ENCODE measurements at regions not wholly inside any gene's neighbourhood (a gene's known extent, or its start where the extent isn't known, plus 50 kb on each side); places are given as distances from the start of the nearest gene placed in this dataset.

DNA sequence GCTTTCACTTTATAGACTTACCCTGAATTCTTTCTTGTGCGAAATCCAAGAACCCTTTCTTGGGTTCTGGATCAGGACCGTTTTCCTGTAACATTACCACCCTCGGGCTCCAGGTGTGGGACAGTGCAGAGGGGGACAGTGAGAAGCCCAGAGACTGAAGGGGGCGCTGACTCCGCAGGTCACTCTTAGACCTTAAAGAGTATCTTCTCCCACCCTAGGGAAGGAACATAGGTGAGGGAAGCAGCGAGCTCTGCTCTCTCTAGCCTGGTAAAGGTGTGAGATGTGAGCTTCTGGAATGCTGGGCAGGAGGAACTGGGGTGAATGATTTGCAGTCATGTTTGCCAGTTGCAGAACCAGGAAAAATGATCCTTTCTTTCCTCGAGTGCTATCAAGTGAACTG lies 80.8 kb upstream of the ZNF507 start:
- no peak overlapping the region for H3K4me3 Mint-ChIP-seq
- no peaks in the 10 kb centered on the region for H3K36me3 Mint-ChIP-seq (ENCODE audit: low read depth)
- H3K4me1 Mint-ChIP-seq (ENCODE audit: low read depth), result no peaks in the 10 kb centered on the region
- no peaks in the 10 kb centered on the region for H3K9me3 Mint-ChIP-seq
- no peak overlapping the region for H3K27ac Mint-ChIP-seq
- peaks cover 20% of the 10 kb centered on the region for H3K27me3 Mint-ChIP-seq

- H3K4me1 Mint-ChIP-seq (ENCODE audit: low read depth), result no peaks in the 10 kb centered on the region
- H3K4me3 Mint-ChIP-seq, result no peak overlapping the region
- no peaks in the 10 kb centered on the region for H3K36me3 Mint-ChIP-seq (ENCODE audit: low read depth)
- H3K27ac Mint-ChIP-seq, result no peak overlapping the region
- no peaks in the 10 kb centered on the region for H3K9me3 Mint-ChIP-seq
- peaks cover 23% of the 10 kb centered on the region for H3K27me3 Mint-ChIP-seq
Measured at GRCh38 chr19:32265995-32266394, 79.4 kb upstream of the ZNF507 start.

DNA sequence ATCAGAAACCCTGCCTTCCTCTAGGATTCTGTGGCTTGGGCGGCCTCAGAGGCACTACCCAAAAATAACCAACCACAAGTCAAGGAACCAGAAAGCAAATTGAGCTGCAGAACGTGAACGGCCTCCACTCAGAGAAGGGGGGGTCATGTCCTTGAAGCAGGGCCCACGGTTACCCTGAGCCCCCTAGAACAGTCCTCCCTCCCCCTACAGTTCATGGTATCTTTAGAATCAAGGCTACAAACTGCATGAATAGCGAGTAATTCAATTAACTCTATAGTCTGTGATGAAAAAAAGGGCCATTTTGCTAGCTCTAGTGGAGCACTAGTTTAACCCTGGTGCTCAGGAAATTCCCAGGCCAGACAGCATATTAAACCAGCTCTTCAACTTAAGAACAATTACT lies 79.0 kb upstream of the ZNF507 start:
- H3K27me3 Mint-ChIP-seq, result peaks cover 23% of the 10 kb centered on the region

DNA sequence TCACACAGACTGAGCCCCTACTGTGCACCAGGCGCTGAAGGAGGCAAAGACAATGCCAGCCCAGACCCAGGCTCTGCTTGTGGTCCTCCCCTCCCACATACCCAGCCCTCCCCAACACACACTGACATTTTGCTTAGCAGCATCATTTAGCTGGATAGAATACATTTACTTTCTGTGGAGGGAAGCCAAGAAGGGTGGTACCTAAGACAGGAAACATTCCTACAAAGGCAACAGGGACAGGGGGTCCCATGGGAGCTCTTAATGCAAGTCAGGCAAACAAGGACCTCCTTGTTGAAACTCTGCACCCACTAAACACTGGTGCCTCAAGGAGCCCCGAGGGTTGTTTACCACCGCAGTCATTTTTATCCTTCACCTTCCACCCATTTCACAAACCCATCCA lies 77.0 kb upstream of the ZNF507 start:
- H3K4me1 Mint-ChIP-seq (ENCODE audit: low read depth), result no peaks in the 10 kb centered on the region
- no peaks in the 10 kb centered on the region for H3K36me3 Mint-ChIP-seq (ENCODE audit: low read depth)
- peaks cover 2% of the 10 kb centered on the region for H3K9me3 Mint-ChIP-seq
- H3K27ac Mint-ChIP-seq, result no peak overlapping the region
- H3K27me3 Mint-ChIP-seq, result peaks cover 33% of the 10 kb centered on the region
- H3K4me3 Mint-ChIP-seq, result no peak overlapping the region

More for the DNA sequence above, 79.0 kb upstream of the ZNF507 start:
- no peak overlapping the region for H3K27ac Mint-ChIP-seq
- H3K36me3 Mint-ChIP-seq (ENCODE audit: low read depth), result no peaks in the 10 kb centered on the region
- no peak overlapping the region for H3K4me3 Mint-ChIP-seq
- no peaks in the 10 kb centered on the region for H3K9me3 Mint-ChIP-seq
- no peaks in the 10 kb centered on the region for H3K4me1 Mint-ChIP-seq (ENCODE audit: low read depth)

GRCh38 chr19:32269831-32270230 lies 75.6 kb upstream of the ZNF507 start:
- Mint-ChIP-seq H3K9me3 (peaks cover 8% of the 10 kb centered on the region), H3K36me3 (ENCODE audit: low read depth) (no peaks in the 10 kb centered on the region), H3K27ac (no peak overlapping the region), H3K4me3 (no peak overlapping the region), H3K27me3 (peaks cover 38% of the 10 kb centered on the region), H3K4me1 (ENCODE audit: low read depth) (no peaks in the 10 kb centered on the region)

DNA sequence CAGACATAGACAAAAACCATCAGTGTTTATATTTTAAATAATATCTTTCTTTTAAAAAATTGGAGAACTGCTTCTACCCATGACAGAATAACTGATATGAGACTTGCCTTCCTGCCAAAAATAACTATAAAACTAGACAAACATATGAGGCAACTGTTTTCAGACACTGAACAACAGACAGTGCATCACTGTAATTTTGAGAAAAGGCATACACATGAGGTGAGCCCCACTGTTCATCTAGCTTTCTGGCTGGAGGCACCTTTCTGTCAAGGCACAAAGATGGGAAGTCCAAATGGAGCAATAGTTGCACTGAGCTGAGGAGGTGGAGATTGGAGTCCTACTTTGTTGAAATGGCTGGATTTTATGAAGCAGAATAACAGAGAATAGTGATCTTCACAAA lies 71.9 kb upstream of the ZNF507 start:
- no peak overlapping the region for H3K27ac Mint-ChIP-seq
- H3K9me3 Mint-ChIP-seq, result peaks cover 8% of the 10 kb centered on the region
- H3K4me1 Mint-ChIP-seq (ENCODE audit: low read depth), result no peaks in the 10 kb centered on the region
- H3K36me3 Mint-ChIP-seq (ENCODE audit: low read depth), result no peaks in the 10 kb centered on the region
- no peak overlapping the region for H3K4me3 Mint-ChIP-seq
- peaks cover 32% of the 10 kb centered on the region for H3K27me3 Mint-ChIP-seq

DNA sequence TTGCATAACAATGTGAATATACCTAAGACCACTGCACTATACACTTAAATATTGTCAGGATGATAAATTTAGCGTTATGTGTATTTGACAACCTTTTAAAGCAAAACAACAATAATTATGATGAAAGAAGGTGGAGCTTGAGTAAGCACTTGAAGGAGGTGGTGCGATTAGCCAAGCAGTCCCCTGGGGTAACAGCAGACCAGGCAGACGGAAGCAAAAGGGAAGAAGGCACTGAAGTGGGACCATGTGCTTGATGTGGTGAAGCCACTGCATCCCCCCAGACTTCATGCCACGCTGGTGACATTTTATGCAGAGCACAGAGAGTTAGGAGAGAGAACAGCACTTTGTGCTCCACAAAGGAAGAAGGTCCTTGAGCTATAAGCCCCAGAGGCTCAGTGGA lies 58.3 kb upstream of the ZNF507 start:
- Mint-ChIP-seq H3K4me3 (no peak overlapping the region), H3K4me1 (ENCODE audit: low read depth) (no peaks in the 10 kb centered on the region), H3K27me3 (peaks cover 31% of the 10 kb centered on the region), H3K27ac (no peak overlapping the region), H3K9me3 (no peaks in the 10 kb centered on the region), H3K36me3 (ENCODE audit: low read depth) (no peaks in the 10 kb centered on the region)

DNA sequence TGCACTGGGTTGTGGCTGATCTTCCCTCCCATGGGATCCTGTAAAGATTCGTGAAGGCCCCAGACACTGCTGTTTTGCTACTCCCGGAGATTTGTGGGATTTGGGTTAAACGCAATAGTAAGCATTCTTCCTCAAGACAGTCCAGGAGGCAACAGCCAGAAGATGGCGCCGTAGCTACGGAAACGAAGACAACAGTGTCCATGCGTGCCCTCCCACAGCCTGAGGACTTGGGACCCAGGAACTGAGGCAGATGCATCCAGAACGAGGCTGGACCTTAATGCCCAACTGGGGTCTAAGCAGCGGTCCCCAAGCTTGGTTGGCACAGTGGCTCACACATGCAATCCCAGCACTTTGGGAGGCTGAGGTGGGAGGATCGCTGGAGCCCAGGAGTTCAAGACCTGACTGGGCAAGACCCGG lies 57.6 kb upstream of the ZNF507 start:
- no peaks in the 10 kb centered on the region for H3K9me3 Mint-ChIP-seq
- H3K36me3 Mint-ChIP-seq (ENCODE audit: low read depth), result no peaks in the 10 kb centered on the region

DNA sequence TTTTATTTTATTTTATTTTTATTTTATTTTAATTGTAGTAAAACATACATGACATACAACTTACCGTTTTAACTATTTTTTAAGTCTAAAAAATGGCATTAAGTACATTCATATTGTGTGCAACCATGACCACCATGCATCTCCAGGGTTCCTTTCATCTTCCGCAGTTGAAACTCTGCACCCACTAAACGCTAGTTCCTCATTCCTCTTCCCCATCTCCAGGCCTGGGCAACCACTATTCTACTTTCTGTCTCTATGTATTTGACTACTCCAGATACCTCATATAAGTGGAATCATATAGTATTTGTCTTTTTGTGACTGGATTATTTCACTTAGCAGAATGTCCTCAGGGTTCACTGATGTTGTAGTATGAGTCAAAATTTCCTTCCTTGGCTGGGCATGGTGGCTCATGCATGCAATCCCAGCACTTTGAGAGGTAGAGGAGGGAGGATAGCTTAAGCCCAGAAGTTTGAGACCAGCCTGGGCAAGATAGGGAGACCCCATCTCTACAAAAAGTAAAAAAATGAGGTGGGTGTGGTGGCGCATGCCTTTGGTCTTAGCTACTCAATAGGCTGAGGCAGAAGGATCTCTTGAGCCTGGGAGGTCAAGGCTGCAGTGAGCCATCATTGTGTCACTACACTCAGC lies 55.7 kb upstream of the ZNF507 start:
- peaks cover 18% of the 10 kb centered on the region for H3K27me3 Mint-ChIP-seq
- H3K27ac Mint-ChIP-seq, result no peak overlapping the region
- no peaks in the 10 kb centered on the region for H3K4me1 Mint-ChIP-seq (ENCODE audit: low read depth)
- no peaks in the 10 kb centered on the region for H3K9me3 Mint-ChIP-seq
- no peaks in the 10 kb centered on the region for H3K36me3 Mint-ChIP-seq (ENCODE audit: low read depth)
- no peak overlapping the region for H3K4me3 Mint-ChIP-seq

More for the DNA sequence above, 57.6 kb upstream of the ZNF507 start:
- no peaks in the 10 kb centered on the region for H3K4me1 Mint-ChIP-seq (ENCODE audit: low read depth)
- H3K4me3 Mint-ChIP-seq, result no peak overlapping the region
- H3K27me3 Mint-ChIP-seq, result peaks cover 29% of the 10 kb centered on the region
- no peak overlapping the region for H3K27ac Mint-ChIP-seq

DNA sequence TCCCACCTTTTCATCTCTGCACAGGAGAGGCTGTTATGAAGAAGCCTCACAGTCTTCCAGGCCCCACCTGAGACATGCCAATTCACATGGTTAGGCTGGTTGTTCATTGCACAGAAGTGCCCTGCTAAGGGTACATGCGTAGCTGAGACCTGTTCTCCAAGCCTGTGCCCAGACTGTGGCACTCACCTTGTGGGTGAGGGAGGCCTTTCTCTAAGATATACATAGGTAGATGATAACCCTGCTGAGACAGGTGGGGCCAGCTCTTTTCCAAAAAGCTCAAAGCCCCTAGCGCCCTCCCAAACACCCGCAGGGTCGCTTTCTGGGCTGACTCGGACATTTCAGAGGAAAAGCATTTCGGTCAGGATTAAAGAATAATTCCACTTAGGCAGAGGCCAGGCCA lies 53.5 kb upstream of the ZNF507 start:
- Mint-ChIP-seq H3K4me3 (no peak overlapping the region), H3K4me1 (ENCODE audit: low read depth) (no peaks in the 10 kb centered on the region), H3K27me3 (peaks cover 13% of the 10 kb centered on the region), H3K36me3 (ENCODE audit: low read depth) (no peaks in the 10 kb centered on the region), H3K9me3 (no peaks in the 10 kb centered on the region), H3K27ac (no peak overlapping the region)

DNA sequence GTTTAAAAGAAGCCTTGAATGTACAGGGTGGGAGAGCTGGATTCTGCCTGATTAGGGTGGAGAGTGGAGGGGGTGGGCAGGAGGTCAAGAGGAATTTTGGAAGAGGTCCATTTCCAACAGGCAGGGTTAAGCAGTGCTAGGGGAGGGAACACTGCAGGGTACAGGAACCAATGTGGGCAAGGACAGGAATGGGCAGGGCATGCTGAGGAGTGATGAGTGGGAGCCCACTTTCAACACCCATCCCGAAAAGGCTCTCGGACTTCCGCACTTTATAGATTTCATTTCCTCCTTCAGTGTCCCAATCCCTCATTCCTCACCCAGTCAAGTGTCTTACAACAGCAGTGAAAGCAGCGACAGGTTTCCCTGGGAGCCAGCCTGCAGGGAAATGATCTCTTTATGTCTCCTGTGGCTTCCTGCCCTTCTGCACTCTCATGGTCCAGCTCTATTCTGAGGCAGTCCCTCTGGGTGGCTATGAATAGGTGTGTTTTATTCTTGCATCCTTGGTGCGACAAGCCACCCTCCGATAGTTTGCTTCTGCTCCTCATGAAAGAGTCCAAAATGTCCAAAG lies 50.5 kb upstream of the ZNF507 start:
- Mint-ChIP-seq H3K27me3 (peaks cover 9% of the 10 kb centered on the region), H3K9me3 (peaks cover 4% of the 10 kb centered on the region), H3K27ac (no peak overlapping the region), H3K36me3 (ENCODE audit: low read depth) (no peaks in the 10 kb centered on the region), H3K4me1 (ENCODE audit: low read depth) (no peaks in the 10 kb centered on the region), H3K4me3 (no peak overlapping the region)
